ENCODE measurements at regions not wholly inside any gene's neighbourhood (a gene's known extent, or its start where the extent isn't known, plus 50 kb on each side); places are given as distances from the start of the nearest gene placed in this dataset.

GRCh38 chr7:10799475-10799874 is 174.2 kb upstream of the PHF14 start:
- H3K9me1 ChIP-seq (ENCODE audit: control insufficient read depth, extremely low read depth, insufficient read depth, low read length) = no peaks in the 10 kb centered on the region
- H3K4me3 ChIP-seq (ENCODE audit: control insufficient read depth in 2 of 3, extremely low read depth in 1 of 3, insufficient read depth in 2 of 3, low read depth in 1 of 3, low read length in 3 of 3) = no peak overlapping the region
- dilution Hi-C loops (cut with MboI; ENCODE audit: extremely low pct_ligation_motif_present, low sequenced_read_pairs) = no loop called here
- H3K36me3 ChIP-seq (ENCODE audit: control insufficient read depth in 2 of 2, extremely low read depth in 1 of 2, insufficient read depth in 2 of 2, low read length in 2 of 2) = no peaks in the 10 kb centered on the region
- no peaks in the 10 kb centered on the region for H3K27me3 ChIP-seq (ENCODE audit: control insufficient read depth, extremely low read depth, insufficient read depth, low read length)
- H3K79me2 ChIP-seq (ENCODE audit: control insufficient read depth, insufficient read depth, low read length) = no peaks in the 10 kb centered on the region
- no peaks in the 10 kb centered on the region for H3K9me3 ChIP-seq (ENCODE audit: control insufficient read depth, low read depth, low read length)
- H3K4me2 ChIP-seq (ENCODE audit: control insufficient read depth, extremely low read depth, insufficient read depth, low read depth, low read length) = no peak overlapping the region
- no peak overlapping the region for H3K27ac ChIP-seq (ENCODE audit: control insufficient read depth, insufficient read depth, low read length)
- TF ChIP-seq EZH2 (IDR thresholded peaks at IDR 0.05; ENCODE audit: low read length) (no peak), CTCF (optimal IDR thresholded peaks at IDR 0.05 in 1 of 3, IDR thresholded peaks at IDR 0.05 in 1 of 3, conservative IDR thresholded peaks at IDR 0.05 in 1 of 3; ENCODE audit: extremely low read depth in 1 of 3, insufficient read depth in 2 of 3, low read length in 3 of 3) (no peak)
- no peak overlapping the region for H2AFZ ChIP-seq (ENCODE audit: control insufficient read depth, low read length)
- DNase-seq (ENCODE audit: low read depth, low spot score) (no peak), FAIRE-seq (no peak)
- H4K20me1 ChIP-seq (ENCODE audit: control insufficient read depth, extremely low read depth, insufficient read depth, low read length) = no peaks in the 10 kb centered on the region
- no peak overlapping the region for H3K9ac ChIP-seq (ENCODE audit: control insufficient read depth, extremely low read depth, insufficient read depth, low read length)
- peaks cover 19% of the 10 kb centered on the region for H3K4me1 ChIP-seq (ENCODE audit: control insufficient read depth, extremely low read depth, insufficient read depth, low read length)

GRCh38 chr7:10802011-10802410 is 171.7 kb upstream of the PHF14 start:
- H4K20me1 ChIP-seq (ENCODE audit: control insufficient read depth, extremely low read depth, insufficient read depth, low read length) = no peaks in the 10 kb centered on the region
- H3K9ac ChIP-seq (ENCODE audit: control insufficient read depth, extremely low read depth, insufficient read depth, low read length) = peak overlapping the region; percentile 18
- no peaks in the 10 kb centered on the region for H3K27me3 ChIP-seq (ENCODE audit: control insufficient read depth, extremely low read depth, insufficient read depth, low read length)
- DNase-seq (ENCODE audit: low read depth, low spot score) (peak; percentile 7), FAIRE-seq (no peak)
- H3K4me3 ChIP-seq (ENCODE audit: control insufficient read depth in 2 of 3, extremely low read depth in 1 of 3, insufficient read depth in 2 of 3, low read depth in 1 of 3, low read length in 3 of 3) = no peak overlapping the region
- H3K79me2 ChIP-seq (ENCODE audit: control insufficient read depth, insufficient read depth, low read length) = no peaks in the 10 kb centered on the region
- H2AFZ ChIP-seq (ENCODE audit: control insufficient read depth, low read length) = peak overlapping the region; percentile 39
- TF ChIP-seq CTCF (optimal IDR thresholded peaks at IDR 0.05 in 1 of 3, IDR thresholded peaks at IDR 0.05 in 1 of 3, conservative IDR thresholded peaks at IDR 0.05 in 1 of 3; ENCODE audit: extremely low read depth in 1 of 3, insufficient read depth in 2 of 3, low read length in 3 of 3) = no peak
- TF ChIP-seq EZH2 (IDR thresholded peaks at IDR 0.05; ENCODE audit: low read length) = no peak
- dilution Hi-C loops (cut with MboI; ENCODE audit: extremely low pct_ligation_motif_present, low sequenced_read_pairs) = no loop called here
- no peaks in the 10 kb centered on the region for H3K9me1 ChIP-seq (ENCODE audit: control insufficient read depth, extremely low read depth, insufficient read depth, low read length)
- H3K4me2 ChIP-seq (ENCODE audit: control insufficient read depth, extremely low read depth, insufficient read depth, low read depth, low read length) = peak overlapping the region; percentile 54
- peak overlapping the region; percentile 29 for H3K27ac ChIP-seq (ENCODE audit: control insufficient read depth, insufficient read depth, low read length)
- no peaks in the 10 kb centered on the region for H3K36me3 ChIP-seq (ENCODE audit: control insufficient read depth in 2 of 2, extremely low read depth in 1 of 2, insufficient read depth in 2 of 2, low read length in 2 of 2)
- H3K4me1 ChIP-seq (ENCODE audit: control insufficient read depth, extremely low read depth, insufficient read depth, low read length) = peaks cover 19% of the 10 kb centered on the region
- H3K9me3 ChIP-seq (ENCODE audit: control insufficient read depth, low read depth, low read length) = no peaks in the 10 kb centered on the region

Data from keratinocyte (primary cell).